GM18520 (cell line): ENCODE measurements at regions not wholly inside any gene's neighbourhood (a gene's known extent, or its start where the extent isn't known, plus 50 kb on each side); places are given as distances from the start of the nearest gene placed in this dataset.
"Not testable (repeated sequence)": the region's sequence is repeated elsewhere in the genome, so short reads cannot be mapped to it uniquely, and the experiment has no call there.

Experiments used
- ATAC-seq: cut with Tn5 transposase; IDR thresholded peaks from one replicate; pipeline ENCODE4 v1.9.1; 2021; ENCODE audit not compliant: unreplicated experiment

DNA sequence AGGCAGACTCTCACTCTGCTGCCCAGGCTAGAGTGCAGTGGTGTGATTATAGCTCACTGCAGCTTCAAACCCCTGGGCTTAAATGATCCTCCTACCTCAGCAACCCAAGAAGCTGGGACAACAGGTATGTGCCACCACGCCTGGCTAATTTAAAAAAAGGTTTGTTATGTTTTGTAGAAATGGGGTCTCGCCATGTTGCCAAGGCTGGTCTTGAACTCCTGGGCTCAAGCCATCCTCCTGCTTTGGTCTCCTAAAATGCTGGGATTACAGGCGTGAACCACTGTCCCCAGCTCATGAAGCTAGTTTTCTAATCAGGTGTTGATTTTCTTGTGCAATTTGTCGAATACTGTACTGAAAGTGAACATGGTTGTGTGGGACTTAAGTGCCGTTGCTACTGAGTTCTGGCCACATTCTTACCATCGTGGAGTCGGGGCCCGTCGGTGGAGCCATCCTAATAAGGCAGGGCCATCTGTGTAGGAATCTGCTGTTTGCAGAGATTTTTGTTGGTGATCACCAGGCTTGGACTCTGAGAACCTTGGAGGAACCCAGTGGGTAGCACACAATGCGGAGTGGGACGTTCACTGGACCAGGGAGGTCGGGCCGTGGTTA, 193.2 kb downstream of the GOLGA6L6 start:
- ATAC-seq = no peak

DNA sequence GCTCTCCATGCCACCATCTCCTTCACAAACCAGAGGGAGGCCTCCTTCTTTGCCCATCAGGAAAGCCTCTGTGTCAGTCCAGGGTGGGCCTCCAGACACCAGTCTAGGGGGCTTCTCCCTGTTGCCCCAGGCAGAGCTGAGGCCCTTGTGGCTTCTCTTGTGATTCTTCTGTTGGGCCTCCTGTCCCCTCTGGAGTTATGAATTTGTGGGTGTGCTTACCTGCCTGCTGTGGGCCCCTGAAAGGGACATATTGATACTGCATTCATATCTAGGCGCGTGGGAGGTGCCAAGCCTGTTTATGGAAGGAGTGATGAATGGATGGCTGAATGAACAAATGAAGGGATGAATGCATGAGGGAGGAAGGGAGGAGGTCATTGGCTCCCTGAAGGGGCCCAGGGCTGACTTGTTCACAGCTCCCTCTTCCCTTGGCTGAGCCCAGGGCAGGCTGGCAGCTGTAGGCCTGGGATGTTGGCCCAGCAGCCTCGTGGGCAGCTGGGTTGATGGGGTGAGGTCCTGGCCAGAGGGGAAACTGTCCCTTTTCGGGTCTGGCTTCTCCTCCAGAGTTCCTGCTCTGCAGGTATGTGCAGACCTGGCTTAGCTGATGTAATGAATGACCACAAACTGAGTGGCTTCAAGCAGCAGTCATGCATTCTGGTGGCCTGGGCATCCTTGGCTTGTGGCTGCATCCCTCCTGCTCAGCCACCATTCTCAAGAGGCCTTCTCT, 195.4 kb downstream of the GOLGA6L6 start:
- no peak for ATAC-seq

DNA sequence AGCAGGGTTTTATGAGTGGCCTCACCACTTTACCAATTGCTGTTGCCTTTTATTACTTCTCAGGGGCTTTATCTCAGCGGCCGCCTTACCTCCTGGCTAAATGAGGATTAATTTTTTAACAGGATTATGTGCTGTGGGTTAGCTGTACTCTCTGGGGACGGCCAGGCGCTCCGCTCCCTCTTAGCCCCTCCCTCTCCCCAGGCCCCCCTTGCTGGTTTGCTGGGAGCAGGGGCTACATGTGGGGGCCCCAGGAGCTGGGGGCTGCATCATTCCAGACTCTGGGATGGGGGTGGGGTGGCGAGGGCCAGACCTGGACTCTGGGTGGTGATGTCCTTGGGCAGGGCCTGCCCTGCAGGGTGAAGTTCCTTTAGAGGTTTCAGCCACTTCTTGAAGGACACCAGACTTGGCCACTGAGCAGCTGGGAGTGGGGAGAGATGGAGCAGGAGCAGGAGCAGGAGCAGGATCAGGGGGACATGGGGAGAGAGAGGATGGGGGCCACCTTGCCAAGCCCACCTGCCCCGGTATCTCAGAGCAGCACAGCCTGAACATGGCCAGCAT, 196.1 kb downstream of the GOLGA6L6 start:
- ATAC-seq = no peak

DNA sequence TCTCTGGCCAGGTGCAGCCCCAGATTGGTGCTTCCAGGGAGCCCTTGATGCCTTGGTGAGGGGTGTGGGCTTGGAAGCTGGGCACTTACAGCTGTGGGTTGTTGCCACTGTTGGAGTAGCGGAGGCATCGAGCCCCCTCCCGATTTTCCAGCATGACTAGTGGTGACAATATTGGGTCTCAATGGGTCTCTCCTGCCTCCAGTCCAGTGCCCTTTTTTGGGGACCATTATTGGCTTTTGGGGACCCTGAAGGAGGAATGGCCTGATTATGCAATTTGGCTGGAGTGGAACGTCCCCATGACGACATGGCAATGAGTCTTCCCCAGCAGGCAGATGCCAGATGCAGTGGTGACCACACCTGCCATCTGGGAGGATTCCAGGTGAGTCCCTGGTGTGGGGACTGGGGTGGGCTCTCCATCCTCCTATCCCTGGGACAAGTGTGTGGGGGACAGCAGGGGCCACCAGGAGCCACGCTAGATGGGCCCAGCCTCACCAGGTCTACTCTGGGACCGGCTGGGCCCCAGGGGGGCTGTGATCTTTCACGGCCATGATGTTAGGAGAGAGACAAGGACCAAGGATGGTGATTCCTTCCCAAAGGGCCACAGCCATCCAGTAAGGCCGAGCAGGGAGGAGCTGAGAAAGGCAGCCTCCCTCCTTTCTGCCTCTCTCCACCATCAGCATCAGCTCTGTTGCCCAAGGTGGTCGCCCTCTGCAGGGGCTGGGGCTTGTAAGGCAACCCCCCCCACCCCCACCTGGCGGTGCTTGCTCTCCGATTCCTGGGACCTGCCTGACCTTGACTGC, 196.8 kb downstream of the GOLGA6L6 start:
- no peak for ATAC-seq

DNA sequence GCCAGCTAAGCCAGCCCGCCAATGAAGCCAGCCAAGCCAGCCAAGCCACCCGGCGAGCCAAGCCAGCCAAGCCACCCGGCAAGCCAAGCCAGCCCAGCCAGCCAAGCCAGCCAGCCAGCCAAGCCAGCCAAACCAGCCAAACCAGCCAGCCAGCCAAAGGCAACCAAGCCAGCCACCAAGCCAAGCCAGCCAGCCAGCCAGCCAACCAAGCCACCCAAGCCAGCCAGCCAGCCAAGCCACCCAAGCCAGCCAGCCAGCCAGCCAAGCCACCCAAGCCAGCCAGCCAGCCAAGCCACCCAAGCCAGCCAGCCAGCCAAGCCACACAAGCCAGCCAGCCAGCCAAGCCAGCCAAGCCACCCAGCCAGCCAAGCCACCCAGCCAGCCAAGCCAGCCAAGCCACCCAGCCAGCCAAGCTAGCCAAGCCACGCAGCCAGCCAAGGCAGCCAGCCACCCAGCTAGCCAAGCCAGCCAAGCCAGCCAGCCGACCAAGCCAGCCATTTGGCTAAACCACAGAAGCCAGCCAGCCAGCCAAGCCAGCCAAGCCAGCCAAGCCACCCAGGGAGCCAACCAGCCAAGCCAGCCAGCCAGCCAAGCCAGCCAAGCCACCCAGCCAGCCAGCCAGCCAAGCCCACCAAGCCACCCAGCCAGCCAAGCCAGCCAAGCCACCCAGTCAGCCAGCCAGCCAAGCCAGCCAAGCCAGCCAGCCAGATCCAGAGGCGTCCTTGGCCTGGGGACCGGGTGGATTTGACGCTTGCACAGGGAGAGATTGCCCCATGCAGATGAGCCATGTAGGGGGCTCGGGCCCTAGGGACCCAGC, 198.0 kb downstream of the GOLGA6L6 start:
- ATAC-seq = not testable (repeated sequence)

DNA sequence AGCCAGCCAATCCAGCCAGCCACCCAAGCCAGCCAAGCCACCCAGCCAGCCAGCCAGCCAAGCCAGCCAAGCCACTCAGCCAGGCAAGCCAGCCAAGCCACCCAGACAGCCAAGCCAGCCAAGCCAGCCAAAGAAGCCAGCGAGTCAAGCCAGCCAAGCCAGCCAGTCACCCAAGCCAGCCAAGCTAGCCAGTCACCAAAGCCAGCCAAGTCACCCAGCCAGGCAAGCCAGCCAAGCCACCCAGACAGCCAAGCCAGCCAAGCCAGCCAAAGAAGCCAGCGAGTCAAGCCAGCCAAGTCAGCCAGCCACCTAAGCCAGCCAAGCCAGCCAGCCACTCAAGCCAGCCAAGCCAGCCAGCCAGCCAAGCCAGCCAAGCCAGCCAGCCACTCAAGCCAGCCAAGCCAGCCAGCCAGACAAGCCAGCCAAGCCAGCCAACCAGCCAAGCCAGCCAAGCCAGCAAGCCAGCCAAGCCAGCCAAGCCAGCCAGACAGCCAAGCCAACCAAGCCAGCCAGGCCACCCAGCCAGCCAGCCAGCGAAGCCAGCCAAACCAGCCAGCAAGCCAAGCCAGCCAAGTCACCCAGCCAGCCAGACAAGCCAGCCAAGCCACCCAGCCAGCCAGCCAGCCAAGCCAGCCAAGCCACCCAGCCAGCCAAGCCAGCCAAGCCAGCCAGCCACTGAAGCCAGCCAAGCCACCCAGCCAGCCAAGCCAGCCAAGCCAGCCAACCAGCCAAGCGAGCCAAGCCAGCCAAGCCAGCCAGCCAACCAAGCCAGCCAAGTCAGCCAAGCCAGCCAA, 198.8 kb downstream of the GOLGA6L6 start:
- not testable (repeated sequence) for ATAC-seq

DNA sequence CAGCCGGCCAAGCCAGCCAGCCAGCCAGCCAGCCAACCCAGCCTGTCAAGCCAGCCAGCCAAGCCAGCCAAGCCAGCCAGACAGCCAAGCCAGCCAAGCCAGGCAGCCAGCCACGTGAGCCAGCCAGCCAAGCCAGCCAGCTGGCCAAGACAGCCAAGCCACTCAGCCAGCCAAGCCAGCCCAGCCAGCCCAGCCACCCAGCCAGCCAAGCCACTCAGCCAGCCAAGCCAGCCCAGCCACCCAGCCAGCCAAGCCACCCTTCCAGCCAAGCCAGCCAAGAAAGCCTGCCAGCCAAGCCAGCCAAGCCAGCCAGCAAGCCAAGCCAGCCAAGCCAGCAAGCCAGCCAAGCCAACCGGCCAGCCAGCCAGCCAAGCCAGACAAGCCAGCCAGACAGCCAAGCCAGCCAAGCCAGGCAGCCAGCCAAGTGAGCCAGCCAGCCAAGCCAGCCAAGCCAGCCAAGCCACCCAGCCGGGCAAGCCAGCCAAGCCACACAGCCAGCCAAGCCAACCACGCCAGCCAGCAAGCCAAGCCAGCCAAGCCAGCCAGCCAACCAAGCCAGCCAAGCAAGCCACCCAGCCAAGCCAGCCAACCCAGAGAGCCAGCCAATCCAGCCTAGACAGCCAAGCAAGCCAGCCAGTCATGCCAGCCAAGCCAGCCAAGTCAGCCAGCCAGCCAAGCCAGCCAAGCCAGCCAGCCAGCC, 199.5 kb downstream of the GOLGA6L6 start:
- no peak for ATAC-seq

DNA sequence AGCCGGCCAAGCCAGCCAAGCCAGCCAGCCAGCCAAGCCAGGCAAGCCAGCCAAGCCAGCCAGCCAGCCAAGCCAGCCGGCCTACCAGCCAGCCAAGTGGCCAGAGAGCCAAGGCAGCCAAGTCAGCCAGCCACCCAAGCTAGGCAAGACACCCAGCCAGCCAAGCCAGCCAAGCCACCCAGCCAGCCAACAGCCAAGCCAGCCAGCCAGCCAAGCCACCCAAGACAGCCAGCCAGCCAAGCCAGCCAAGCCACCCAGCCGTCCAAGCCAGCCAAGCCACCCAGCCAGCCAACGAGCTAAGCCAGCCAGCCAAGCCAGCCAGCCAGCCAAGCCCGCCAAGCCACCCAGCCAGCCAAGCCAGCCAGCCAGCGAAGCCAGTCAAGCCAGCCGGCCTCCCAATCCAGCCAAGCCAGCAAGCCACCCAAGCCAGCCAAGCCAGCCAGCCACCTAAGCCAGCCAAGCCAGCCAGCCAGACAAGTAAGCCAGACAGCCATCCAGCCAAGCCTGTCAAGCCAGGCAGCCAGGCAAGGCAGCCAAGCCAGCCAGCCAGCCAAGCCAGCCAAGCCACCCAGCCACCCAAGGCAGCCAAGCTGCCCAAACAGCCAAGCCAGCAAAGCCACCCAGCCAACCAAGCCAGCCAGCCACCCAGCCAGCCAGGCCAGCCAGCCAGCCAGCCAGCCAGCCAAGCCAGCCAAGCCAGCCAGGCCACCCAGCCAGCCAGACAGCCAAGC, 200.5 kb downstream of the GOLGA6L6 start:
- no peak for ATAC-seq

DNA sequence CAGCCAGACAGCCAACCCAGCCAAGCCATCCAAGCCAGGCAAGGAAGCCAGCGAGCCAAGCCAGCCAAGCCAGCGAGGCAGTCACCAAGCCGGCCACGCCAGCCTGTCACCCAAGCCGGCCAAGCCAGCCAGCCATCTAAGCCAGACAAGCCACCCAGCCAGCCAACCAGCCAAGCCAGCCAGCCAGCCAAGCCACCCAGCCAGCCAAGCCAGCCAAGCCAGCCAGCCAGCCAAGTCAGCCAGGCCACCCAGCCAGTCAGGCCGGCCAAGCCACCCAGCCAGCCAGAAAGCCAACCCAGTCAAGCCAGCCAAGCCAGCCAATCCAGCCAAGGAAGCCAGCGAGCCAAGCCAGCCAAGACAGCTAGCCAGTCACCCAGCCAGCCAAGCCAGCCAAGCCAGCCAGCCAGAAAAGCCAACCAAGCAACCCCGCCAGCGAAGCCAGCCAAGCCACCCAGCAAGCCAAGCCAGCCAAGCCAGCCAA, 201.2 kb downstream of the GOLGA6L6 start:
- ATAC-seq = no peak

DNA sequence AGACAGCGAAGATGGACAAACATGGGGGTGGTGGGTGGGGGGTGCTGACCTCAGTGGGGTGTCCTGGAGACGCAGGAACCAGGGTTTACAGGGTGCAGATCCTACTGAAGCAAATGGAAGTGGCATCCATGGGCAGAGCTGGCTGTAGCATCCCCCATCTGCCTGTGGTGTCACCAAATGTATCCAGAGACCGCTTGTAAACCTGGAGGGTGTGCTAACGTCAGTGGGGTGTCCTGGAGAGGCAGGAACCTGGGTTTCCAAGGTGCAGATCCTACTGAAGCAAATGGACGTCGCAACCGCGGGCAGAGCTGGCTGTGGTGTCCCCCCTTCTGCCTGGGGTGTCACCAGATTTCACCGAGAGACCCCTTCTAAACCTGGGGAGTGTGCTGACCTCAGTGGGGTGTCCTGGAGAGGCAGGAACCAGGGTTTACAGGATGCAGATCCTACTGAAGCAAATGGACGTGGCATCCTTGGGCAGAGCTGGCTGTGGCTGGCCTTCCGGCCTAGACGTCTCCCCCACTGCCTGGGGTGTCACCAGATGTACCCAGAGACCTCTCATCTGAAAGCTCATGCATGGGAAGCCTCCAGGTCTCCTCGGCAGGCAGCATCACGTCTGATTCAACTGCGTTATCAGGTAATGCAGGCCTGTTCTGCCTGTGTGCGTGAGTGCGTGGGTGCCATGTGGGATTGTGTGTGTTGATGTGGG, 202.4 kb downstream of the GOLGA6L6 start:
- not testable (repeated sequence) for ATAC-seq

DNA sequence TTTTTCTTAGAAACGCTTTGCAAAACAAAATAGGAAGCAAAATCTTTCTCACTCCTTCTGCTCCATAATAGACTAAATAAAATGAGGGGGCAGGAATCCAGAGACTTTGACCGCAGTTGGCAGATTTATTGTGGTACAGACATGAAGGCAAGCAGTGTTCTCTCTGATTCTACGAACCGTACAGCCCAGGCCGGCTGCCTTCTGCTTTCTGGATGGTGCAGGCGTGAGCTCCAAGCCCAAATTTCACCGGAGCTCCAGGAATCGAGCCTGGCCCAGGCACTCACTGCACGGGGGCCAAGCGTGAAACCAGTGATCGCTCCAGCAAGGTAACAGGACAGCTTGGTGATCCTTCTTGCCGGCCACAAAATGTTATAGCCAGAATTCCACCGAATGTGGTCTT, 202.9 kb downstream of the GOLGA6L6 start:
- not testable (repeated sequence) for ATAC-seq

DNA sequence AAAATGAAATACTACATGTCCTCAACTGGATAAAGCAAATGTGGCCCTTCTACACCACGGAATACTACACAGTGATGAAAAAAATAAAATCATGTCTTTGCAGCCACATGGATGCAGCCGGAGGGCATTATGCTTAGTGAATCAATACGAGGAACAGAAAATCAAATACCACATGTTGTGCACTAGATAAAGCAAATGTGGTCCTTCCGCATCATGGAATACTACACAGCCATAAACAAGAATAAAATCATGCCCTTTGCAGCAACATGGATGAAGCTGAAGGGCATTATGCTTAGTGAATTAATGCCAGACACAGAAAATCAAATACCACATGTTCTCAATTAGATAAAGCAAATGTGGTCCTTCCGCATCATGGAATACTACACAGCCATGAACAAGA, 204.4 kb downstream of the GOLGA6L6 start:
- ATAC-seq = not testable (repeated sequence)

DNA sequence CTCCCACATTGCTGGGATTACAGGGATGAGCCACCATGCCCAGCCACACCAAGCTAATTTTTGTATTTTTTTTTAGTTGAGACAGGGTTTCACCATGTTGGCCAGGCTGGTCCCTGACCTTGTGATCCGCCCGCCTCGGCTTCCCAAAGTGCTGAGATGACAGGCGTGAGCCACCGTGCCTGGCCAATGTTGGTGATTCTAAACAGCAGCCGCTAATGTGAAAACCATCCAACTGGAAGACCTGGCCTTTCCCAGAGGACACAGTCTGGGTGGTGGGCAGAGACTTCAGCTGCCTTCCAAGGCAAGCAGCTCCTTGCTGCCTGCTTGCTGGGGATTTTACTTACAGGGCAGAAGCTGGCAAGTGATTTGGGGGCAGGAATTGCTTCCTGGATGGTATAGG, 207.1 kb downstream of the GOLGA6L6 start:
- ATAC-seq = not testable (repeated sequence)

DNA sequence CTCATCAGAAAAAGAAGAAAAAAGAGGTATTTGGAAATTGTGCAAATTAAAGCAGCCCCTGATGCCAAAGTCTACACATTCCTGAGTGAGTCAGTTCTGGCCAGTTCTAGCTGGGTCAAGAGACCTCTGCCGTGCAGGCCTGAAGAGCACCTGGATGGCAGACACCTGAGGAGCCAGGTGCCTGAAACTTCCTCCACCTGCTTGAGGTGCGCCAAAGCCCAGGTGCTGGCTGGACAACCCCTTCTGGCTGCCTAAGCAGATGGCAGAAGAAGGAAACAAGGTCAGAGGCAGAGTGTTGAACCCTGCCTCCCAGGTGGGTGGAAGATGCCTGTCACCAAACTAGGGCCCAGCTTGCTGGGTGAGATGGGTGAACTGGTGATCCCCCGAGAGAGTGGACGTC, 215.8 kb downstream of the GOLGA6L6 start:
- ATAC-seq = not testable (repeated sequence)

DNA sequence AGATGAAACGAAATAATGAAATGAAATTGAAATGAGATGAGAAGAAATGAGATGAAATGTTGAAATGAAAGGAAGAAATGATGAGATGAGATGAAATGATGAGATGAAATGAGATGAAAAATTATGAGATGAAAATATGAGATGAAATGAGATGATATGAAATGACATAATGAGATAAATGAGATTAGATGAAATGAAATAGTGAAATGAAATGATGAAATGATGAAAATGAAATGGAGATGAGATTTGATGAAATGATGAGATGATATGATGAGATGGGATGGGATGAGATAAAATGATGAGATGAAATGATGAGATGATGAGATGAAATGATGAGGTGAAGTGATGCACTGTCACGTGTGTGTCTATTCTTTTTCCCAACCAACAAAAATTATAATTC, 224.5 kb downstream of the GOLGA6L6 start:
- ATAC-seq = not testable (repeated sequence)

DNA sequence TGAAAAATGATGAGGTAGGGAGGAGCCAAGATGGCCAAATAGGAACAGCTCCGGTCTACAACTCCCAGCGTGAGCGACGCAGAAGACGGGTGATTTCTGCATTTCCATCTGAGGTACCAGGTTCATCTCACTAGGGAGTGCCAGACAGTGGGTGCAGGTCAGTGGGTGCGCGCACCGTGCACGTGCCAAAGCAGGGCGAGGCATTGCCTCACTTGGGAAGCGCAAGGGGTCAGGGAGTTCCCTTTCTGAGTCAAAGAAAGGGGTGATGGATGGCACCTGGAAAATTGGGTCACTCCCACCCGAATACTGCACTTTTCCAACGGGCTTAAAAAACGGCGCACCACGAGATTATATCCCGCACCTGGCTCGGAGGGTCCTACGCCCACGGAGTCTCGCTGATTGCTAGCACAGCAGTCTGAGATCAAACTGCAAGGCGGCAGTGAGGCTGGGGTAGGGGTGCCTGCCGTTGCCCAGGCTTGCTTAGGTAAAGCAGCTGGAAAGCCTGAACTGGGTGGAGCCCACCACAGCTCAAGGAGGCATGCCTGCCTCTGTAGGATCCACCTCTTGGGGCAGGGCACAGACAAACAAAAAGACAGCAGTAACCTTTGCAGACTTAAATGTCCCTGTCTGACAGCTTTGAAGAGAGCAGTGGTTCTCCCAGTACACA, 230.5 kb downstream of the GOLGA6L6 start:
- ATAC-seq = not testable (repeated sequence)

DNA sequence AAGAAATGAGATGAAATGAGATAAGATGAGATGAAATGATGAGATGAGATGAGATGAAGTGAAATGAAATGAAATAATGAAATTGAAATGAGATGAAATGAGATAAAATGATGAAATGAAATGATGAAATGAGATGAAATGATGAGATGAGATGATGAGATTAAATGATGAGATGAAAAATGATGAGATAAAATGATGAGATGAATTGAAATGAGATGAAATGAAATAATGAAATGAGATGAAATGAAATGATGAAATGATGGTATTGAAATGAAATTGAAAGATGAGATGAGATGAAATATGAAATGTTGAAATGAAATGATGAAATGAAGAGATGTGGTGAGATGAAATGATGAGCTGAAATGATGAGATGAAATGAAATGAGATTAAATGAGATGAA, 231.0 kb downstream of the GOLGA6L6 start:
- ATAC-seq = no peak
